H1 (cell line): ENCODE measurements at regions not wholly inside any gene's neighbourhood (a gene's known extent, or its start where the extent isn't known, plus 50 kb on each side); places are given as distances from the start of the nearest gene placed in this dataset.

Experiments used
- BACH1 ChIP-seq: IDR thresholded peaks from 2 replicates; pipeline ENCODE4 v1.6.1; 2012; ENCODE audit warnings: low read length, improper control_type of control experiment
- CEBPB ChIP-seq: IDR thresholded peaks from 2 replicates; pipeline ENCODE4 v1.6.1; 2012; ENCODE audit warnings: low read depth, low read length
- CREB1 ChIP-seq: IDR thresholded peaks from 2 replicates; pipeline ENCODE4 v1.6.1; 2012; ENCODE audit warnings: inconsistent platforms
- EZH2 ChIP-seq: fragments of 200-600 bp; sonication (generic); IDR thresholded peaks from 2 replicates; pipeline ENCODE4 v1.7.1; 2012; ENCODE audit warnings: low read depth, mild to moderate bottlenecking, moderate library complexity, low read length, inconsistent platforms; ENCODE audit not compliant: severe bottlenecking
- JUND ChIP-seq: IDR thresholded peaks from 2 replicates; pipeline ENCODE4 v1.6.1; 2011; ENCODE audit warnings: mild to moderate bottlenecking, improper control_type of control experiment, low read length
- KDM1A ChIP-seq: fragments of 200-600, 300-600 bp; sonication (generic); IDR thresholded peaks from 2 replicates; pipeline ENCODE4 v1.7.1; 2016; ENCODE audit warnings: mild to moderate bottlenecking, low read length, borderline replicate concordance
- KDM4A ChIP-seq: IDR thresholded peaks from one replicate; pipeline ENCODE4 v1.7.1; 2012; ENCODE audit warnings: low read depth, mild to moderate bottlenecking, moderate library complexity, low read length, inconsistent platforms; ENCODE audit not compliant: severe bottlenecking
- PHF8 ChIP-seq: fragments of 200-600 bp; sonication (generic); conservative IDR thresholded peaks from 2 replicates; pipeline ENCODE4 v1.7.1; 2012; ENCODE audit warnings: low read depth, mild to moderate bottlenecking, inconsistent platforms, low read length, moderate library complexity
- POLR2A ChIP-seq, 2 experiments: IDR thresholded peaks; 1 replicate in 1 of 2; 2 replicates in 1 of 2; pipeline ENCODE4 v1.6.1; 2011; ENCODE audit warnings: low read depth in 2 of 2, low read length in 2 of 2, mild to moderate bottlenecking in 2 of 2; ENCODE audit errors: control extremely low read depth in 1 of 2
- POLR2AphosphoS5 ChIP-seq: IDR thresholded peaks from 2 replicates; pipeline ENCODE4 v1.6.1; 2011; ENCODE audit warnings: low read depth, low read length
- RNF2 ChIP-seq: fragments of 200-900, 300-1000 bp; sonication (generic); IDR thresholded peaks from 2 replicates; pipeline ENCODE4 v1.7.1; 2016; ENCODE audit warnings: borderline replicate concordance, low read depth, mild to moderate bottlenecking, antibody characterized with exemption, low read length; ENCODE audit not compliant: poor library complexity, severe bottlenecking; ENCODE audit errors: missing control alignments
- SP1 ChIP-seq: IDR thresholded peaks from 2 replicates; pipeline ENCODE4 v1.6.1; 2011; ENCODE audit warnings: low read depth, low read length
- TF ChIP-seq, protein P1 (sequence below): IDR thresholded peaks from 2 replicates; pipeline ENCODE4 v1.6.1; 2012; ENCODE audit warnings: inconsistent platforms
- TF ChIP-seq, protein P2 (sequence below), 3 experiments: IDR thresholded peaks; 1 replicate in 2 of 3; 2 replicates in 1 of 3; pipeline versions ENCODE4 v1.5.1 to v1.6.1; 2011; ENCODE audit warnings: low read length in 3 of 3, mild to moderate bottlenecking in 3 of 3, inconsistent platforms in 2 of 3, low read depth in 1 of 3, moderate library complexity in 1 of 3; ENCODE audit not compliant: insufficient read depth in 1 of 3; ENCODE audit errors: control extremely low read depth in 1 of 3

DNA sequence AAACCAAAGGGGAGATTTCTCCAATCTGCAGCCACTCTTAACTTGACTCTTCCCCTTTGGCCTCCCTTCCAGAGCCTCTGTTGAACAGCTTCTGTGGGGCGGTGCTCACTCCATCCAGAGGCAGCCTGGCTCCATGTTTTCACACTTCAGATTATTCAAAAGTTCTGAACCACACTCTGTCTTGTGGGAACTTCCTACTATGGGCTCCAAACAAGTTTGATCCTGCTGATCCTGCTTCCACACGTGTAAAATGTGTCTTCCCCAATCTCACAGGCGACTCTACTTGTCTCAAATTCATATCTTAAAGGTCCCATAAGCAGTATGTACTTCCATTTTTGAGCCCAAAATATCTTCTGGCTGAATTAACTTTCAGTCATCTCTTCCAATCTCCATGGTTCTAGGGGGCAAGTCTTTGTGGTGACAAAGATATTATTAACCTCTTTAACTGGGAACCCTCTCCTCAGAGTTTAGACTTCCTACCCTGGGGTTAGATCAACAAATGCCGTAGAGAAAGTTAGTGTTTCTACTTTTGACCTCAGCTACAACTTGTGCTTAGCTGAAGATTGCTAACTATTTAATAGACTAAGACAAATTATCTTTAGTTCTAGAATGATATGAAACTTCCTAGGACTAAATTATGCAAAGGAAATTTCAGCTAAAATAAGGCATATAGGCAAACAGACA is 176.3 kb upstream of the BCL6 start:
- no peak for TF ChIP-seq POLR2A (IDR thresholded peaks at IDR 0.05; ENCODE audit: control extremely low read depth in 1 of 2, low read depth in 2 of 2, low read length in 2 of 2)
- TF ChIP-seq, protein P1, sequence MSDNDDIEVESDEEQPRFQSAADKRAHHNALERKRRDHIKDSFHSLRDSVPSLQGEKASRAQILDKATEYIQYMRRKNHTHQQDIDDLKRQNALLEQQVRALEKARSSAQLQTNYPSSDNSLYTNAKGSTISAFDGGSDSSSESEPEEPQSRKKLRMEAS, result no peak
- TF ChIP-seq BACH1, result no peak
- TF ChIP-seq POLR2AphosphoS5, result no peak
- TF ChIP-seq JUND, result no peak
- no peak for TF ChIP-seq PHF8
- TF ChIP-seq, protein P2, sequence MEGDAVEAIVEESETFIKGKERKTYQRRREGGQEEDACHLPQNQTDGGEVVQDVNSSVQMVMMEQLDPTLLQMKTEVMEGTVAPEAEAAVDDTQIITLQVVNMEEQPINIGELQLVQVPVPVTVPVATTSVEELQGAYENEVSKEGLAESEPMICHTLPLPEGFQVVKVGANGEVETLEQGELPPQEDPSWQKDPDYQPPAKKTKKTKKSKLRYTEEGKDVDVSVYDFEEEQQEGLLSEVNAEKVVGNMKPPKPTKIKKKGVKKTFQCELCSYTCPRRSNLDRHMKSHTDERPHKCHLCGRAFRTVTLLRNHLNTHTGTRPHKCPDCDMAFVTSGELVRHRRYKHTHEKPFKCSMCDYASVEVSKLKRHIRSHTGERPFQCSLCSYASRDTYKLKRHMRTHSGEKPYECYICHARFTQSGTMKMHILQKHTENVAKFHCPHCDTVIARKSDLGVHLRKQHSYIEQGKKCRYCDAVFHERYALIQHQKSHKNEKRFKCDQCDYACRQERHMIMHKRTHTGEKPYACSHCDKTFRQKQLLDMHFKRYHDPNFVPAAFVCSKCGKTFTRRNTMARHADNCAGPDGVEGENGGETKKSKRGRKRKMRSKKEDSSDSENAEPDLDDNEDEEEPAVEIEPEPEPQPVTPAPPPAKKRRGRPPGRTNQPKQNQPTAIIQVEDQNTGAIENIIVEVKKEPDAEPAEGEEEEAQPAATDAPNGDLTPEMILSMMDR (IDR thresholded peaks at IDR 0.05; ENCODE audit: control extremely low read depth in 1 of 3, insufficient read depth in 1 of 3, low read depth in 1 of 3, low read length in 3 of 3), result no peak
- TF ChIP-seq SP1, result no peak
- TF ChIP-seq KDM4A, result no peak
- no peak for TF ChIP-seq CEBPB
- no peak for TF ChIP-seq EZH2
- TF ChIP-seq CREB1, result no peak
- no peak for TF ChIP-seq KDM1A
- no peak for TF ChIP-seq RNF2
